A673 (cell line): ENCODE measurements at regions not wholly inside any gene's neighbourhood (a gene's known extent, or its start where the extent isn't known, plus 50 kb on each side); places are given as distances from the start of the nearest gene placed in this dataset.
A peak's percentile ranks its signal among the peaks of the same experiment; 100 is the strongest.

Experiments used
- BruUV-seq: library from RNA; stranded (reverse); fragments of 400-500 nt; replicated peaks from 2 replicates; lab custom pipeline; 2021; lab: Mats Ljungman, UMichigan
- CTCF ChIA-PET: fragments of 300-600 bp; sonication (Branson Sonifier 250); formaldehyde crosslinking; loops from one replicate; lab custom pipeline; 2022; ENCODE audit warnings: antibody characterized with exemption; lab: Charles Lee
- POLR2A ChIA-PET: fragments of 300-600 bp; sonication (Branson Sonifier 250); formaldehyde crosslinking; loops from one replicate; lab custom pipeline; 2022; ENCODE audit warnings: antibody characterized with exemption; ENCODE audit not compliant: low non-redundant PET; lab: Charles Lee
- DNase-seq: peaks from one replicate; pipeline ENCODE4 v3.0.0-alpha.2; 2015; ENCODE audit warnings: low spot score
- H3K27ac ChIP-seq: fragments of 200-600 bp; sonication (generic); 2 replicates; pipeline ENCODE4 v1.5.1; 2016; ENCODE audit warnings: mixed run types, low read depth, mild to moderate bottlenecking, mixed read lengths, antibody characterized with exemption, low read length; ENCODE audit not compliant: poor library complexity, severe bottlenecking
- H3K27me3 ChIP-seq: fragments of 200-600 bp; sonication (generic); replicated peaks from 2 replicates; pipeline ENCODE4 v1.6.1; 2017; ENCODE audit warnings: mixed run types, low read depth, mild to moderate bottlenecking, mixed read lengths, antibody characterized with exemption, low read length; ENCODE audit not compliant: insufficient read depth, poor library complexity
- H3K36me3 ChIP-seq: fragments of 200-600 bp; sonication (generic); 2 replicates; pipeline ENCODE4 v1.6.1; 2016; ENCODE audit warnings: mixed run types, mild to moderate bottlenecking, mixed read lengths, antibody characterized with exemption, low read length; ENCODE audit not compliant: insufficient read depth, poor library complexity, severe bottlenecking
- H3K4me1 ChIP-seq: fragments of 200-600 bp; sonication (generic); 2 replicates; pipeline ENCODE4 v1.6.1; 2017; ENCODE audit warnings: mixed run types, mild to moderate bottlenecking, mixed read lengths, antibody characterized with exemption, low read length; ENCODE audit not compliant: insufficient read depth, poor library complexity, severe bottlenecking
- H3K4me3 ChIP-seq: fragments of 200-600 bp; sonication (generic); 2 replicates; pipeline ENCODE4 v1.5.1; 2016; ENCODE audit warnings: low read depth, mixed run types, mild to moderate bottlenecking, mixed read lengths, low read length; ENCODE audit not compliant: poor library complexity, severe bottlenecking
- H3K9me3 ChIP-seq: fragments of 200-600 bp; sonication (generic); 2 replicates; pipeline ENCODE4 v1.6.1; 2016; ENCODE audit warnings: mixed run types, low read depth, mild to moderate bottlenecking, mixed read lengths, antibody characterized with exemption, low read length; ENCODE audit not compliant: poor library complexity, severe bottlenecking
- CTCF ChIP-seq: fragments of 300-800, 200-600 bp; sonication (generic); conservative IDR thresholded peaks from 2 replicates; pipeline ENCODE4 v1.5.1; 2017; ENCODE audit warnings: low read depth, mild to moderate bottlenecking, antibody characterized with exemption, low read length, moderate library complexity, mixed read lengths
- EZH2 ChIP-seq: fragments of 200-600 bp; sonication (generic); IDR thresholded peaks from 2 replicates; pipeline ENCODE4 v1.6.1; 2017; ENCODE audit warnings: borderline replicate concordance, low read depth, mild to moderate bottlenecking, mixed read lengths, antibody characterized with exemption, low read length; ENCODE audit not compliant: poor library complexity, severe bottlenecking
- intact Hi-C: fragments of 100-400 bp; cut with micrococcal nuclease; formaldehyde crosslinking; loops from one replicate; pipeline ENCODE4 v1.10.0; 2022; ENCODE audit not compliant: unreplicated experiment

- ChIA-PET POLR2A (no interaction called here), CTCF (no interaction called here)
- Histone ChIP-seq H3K27me3 (no peaks in the 10 kb centered on the region), H3K4me1 (no peaks in the 10 kb centered on the region), H3K9me3 (no peaks in the 10 kb centered on the region), H3K4me3 (no peak overlapping the region), H3K27ac (no peak overlapping the region), H3K36me3 (no peaks in the 10 kb centered on the region)
- intact Hi-C loops: no loop called here
- no TSS peak for BruUV-seq
- TF ChIP-seq EZH2: no peak
- no peak for TF ChIP-seq CTCF
- no peak for DNase-seq
These were observed 338.5 kb upstream of the FMR1 start for GRCh38 chrX:147573266-147573665.

GRCh38 chrX:147602176-147602696 is 309.5 kb upstream of the FMR1 start:
- no TSS peak for BruUV-seq
- intact Hi-C loops: no loop called here
- CTCF ChIA-PET: no interaction called here

GRCh38 chrX:147626605-147627004 is 285.1 kb upstream of the FMR1 start:
- intact Hi-C loops: no loop called here
- no peaks in the 10 kb centered on the region for H3K36me3 ChIP-seq
- H3K9me3 ChIP-seq: no peaks in the 10 kb centered on the region
- no peak for DNase-seq
- no peak for TF ChIP-seq EZH2
- no peak for TF ChIP-seq CTCF
- BruUV-seq: no TSS peak
- no peak overlapping the region for H3K4me3 ChIP-seq
- no peaks in the 10 kb centered on the region for H3K4me1 ChIP-seq
- POLR2A ChIA-PET: no interaction called here
- H3K27me3 ChIP-seq: no peaks in the 10 kb centered on the region
- CTCF ChIA-PET: no interaction called here
- no peak overlapping the region for H3K27ac ChIP-seq

More at GRCh38 chrX:147602176-147602696, 309.5 kb upstream of the FMR1 start:
- Histone ChIP-seq H3K4me1 (no peaks in the 10 kb centered on the region), H3K27me3 (no peaks in the 10 kb centered on the region), H3K27ac (no peak overlapping the region), H3K4me3 (no peak overlapping the region), H3K9me3 (no peaks in the 10 kb centered on the region), H3K36me3 (no peaks in the 10 kb centered on the region)
- TF ChIP-seq EZH2 (no peak), CTCF (no peak)
- peak; percentile 1 for DNase-seq
- POLR2A ChIA-PET: no interaction called here
